Adipocyte (in vitro differentiated cells): ENCODE measurements at regions not wholly inside any gene's neighbourhood (a gene's known extent, or its start where the extent isn't known, plus 50 kb on each side); places are given as distances from the start of the nearest gene placed in this dataset.

ENCODE experiments used
- DNase-seq: peaks from one replicate; pipeline ENCODE4 v3.0.0-alpha.2; 2015; ENCODE audit warnings: low read depth
- H3K27me3 ChIP-seq: replicated peaks from 2 replicates; pipeline ENCODE4 v1.7.0; 2013; ENCODE audit warnings: mild to moderate bottlenecking, low read length, moderate library complexity; ENCODE audit not compliant: control insufficient read depth, insufficient read depth
- H3K36me3 ChIP-seq: 2 replicates; pipeline ENCODE4 v1.7.0; 2013; ENCODE audit warnings: low read length, mild to moderate bottlenecking, moderate library complexity; ENCODE audit not compliant: control insufficient read depth, insufficient read depth, severe bottlenecking
- H3K4me1 ChIP-seq: 2 replicates; pipeline ENCODE4 v1.7.0; 2013; ENCODE audit warnings: mild to moderate bottlenecking, low read length, moderate library complexity; ENCODE audit not compliant: control insufficient read depth, insufficient read depth
- H3K4me3 ChIP-seq: 2 replicates; pipeline ENCODE4 v1.7.0; 2013; ENCODE audit warnings: mild to moderate bottlenecking, low read length, moderate library complexity
- H3K9ac ChIP-seq: 2 replicates; pipeline ENCODE4 v1.7.0; 2013; ENCODE audit warnings: mild to moderate bottlenecking, low read length, moderate library complexity
- H3K9me3 ChIP-seq: 2 replicates; pipeline ENCODE4 v1.7.0; 2013; ENCODE audit warnings: mild to moderate bottlenecking, low read length, moderate library complexity; ENCODE audit not compliant: control insufficient read depth

GRCh38 chr20:57102566-57102965, 163.9 kb downstream of the BMP7 start:
- peaks cover 40% of the 10 kb centered on the region for H3K27me3 ChIP-seq
- no peak for DNase-seq

DNA sequence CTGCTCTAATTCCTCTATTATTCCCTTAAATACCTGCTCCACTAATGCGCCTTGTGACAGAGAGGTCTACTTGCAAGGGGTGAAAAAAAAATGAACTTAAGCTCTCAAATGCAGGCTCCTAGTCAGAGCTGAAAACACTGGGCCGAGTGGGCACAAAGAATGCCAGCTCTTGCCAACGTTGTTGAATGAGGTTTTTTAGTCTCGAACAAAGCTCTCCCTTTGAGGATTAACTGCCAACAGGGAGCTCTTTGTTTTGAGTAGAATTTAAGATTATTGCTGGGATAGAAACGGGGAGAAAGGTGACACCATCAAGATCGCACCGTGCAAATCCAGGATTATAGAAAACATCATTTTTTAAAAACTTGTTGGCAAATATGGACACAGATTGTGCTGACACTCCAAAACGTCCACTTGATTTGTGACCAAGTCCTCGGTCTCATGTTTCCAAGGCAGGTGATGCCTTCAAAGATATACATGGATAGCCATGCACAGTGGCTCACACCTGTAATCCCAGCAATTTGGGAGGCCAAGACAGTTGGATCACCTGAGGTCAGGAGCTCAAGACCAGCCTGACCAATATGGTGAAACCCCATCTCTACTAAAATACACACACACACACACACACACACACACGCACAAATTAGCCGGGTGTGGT, 163.2 kb downstream of the BMP7 start:
- DNase-seq: no peak

More at GRCh38 chr20:57102566-57102965, 163.9 kb downstream of the BMP7 start:
- no peaks in the 10 kb centered on the region for H3K36me3 ChIP-seq
- H3K4me3 ChIP-seq: no peak overlapping the region
- H3K4me1 ChIP-seq: no peaks in the 10 kb centered on the region
- no peak overlapping the region for H3K9ac ChIP-seq
- peaks cover 12% of the 10 kb centered on the region for H3K9me3 ChIP-seq

GRCh38 chr20:57104113-57104512, 162.3 kb downstream of the BMP7 start:
- Histone ChIP-seq H3K27me3 (peaks cover 50% of the 10 kb centered on the region), H3K36me3 (no peaks in the 10 kb centered on the region), H3K9me3 (peaks cover 12% of the 10 kb centered on the region), H3K4me3 (no peak overlapping the region), H3K4me1 (peaks cover 4% of the 10 kb centered on the region), H3K9ac (no peak overlapping the region)
- DNase-seq: no peak

More for the DNA sequence above, 163.2 kb downstream of the BMP7 start:
- Histone ChIP-seq H3K4me1 (no peaks in the 10 kb centered on the region), H3K9me3 (peaks cover 12% of the 10 kb centered on the region), H3K9ac (no peak overlapping the region), H3K36me3 (no peaks in the 10 kb centered on the region), H3K4me3 (no peak overlapping the region), H3K27me3 (peaks cover 47% of the 10 kb centered on the region)

DNA sequence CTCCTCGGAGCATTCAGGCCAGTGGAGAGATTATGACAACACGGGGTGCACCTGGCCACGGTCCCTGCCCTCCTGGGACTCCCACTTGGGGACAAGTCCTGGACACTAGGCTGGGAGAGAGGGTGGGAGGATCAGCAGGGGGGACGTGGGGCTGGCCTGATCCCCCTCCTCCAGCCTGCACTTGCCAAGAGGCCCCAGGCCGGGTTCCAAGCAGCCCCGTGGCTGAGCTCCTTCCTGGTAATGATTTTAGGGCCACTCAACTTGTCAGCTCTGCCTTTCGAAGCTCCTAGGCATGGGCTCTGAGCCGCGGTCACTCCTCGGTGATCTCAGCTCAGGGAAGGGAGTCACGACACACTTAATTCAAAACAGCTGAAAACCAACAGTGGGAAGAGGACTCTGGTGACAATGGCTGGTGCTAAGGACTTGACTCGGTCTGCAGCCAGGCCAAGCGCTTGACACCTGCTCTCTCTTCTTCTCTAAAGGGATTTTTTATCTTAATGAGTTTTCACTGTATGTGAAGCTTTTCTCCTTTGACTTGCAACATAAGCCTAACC, 161.7 kb downstream of the BMP7 start:
- DNase-seq: no peak
- Histone ChIP-seq H3K9me3 (peaks cover 12% of the 10 kb centered on the region), H3K4me1 (peaks cover 5% of the 10 kb centered on the region), H3K4me3 (no peak overlapping the region), H3K9ac (no peak overlapping the region), H3K27me3 (peaks cover 55% of the 10 kb centered on the region), H3K36me3 (no peaks in the 10 kb centered on the region)

DNA sequence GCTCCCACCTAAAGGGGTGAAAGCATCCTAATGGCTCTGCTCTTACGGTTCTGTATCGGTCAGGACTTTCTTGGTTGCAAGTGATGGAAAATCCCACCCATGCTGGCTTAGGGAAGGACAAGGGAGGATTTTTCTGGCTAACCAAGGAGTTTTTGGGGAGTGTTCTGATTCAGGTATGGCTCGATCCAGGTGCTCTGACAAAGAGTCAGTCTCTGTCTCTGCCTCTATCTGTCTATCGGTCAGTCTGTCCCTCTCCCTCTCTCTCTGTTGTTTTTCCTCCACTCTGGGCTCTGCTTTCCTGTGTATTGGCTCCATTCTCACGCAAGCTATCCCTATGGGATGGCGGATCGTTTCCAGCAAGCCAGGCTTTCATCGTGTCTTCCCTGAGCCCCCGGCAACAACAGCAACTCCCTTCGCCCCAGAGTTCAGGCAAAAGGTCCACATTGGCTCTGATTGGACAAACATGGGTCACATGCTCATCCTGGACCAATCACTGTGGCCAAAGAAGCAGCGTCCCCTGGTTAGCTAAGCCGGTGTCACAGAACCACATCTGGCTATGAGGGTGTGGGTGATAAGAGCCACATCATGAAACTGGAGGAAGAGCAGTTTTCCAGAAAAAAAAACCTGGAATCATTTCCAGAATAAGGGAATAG, 160.3 kb downstream of the BMP7 start:
- Histone ChIP-seq H3K4me3 (no peak overlapping the region), H3K36me3 (no peaks in the 10 kb centered on the region), H3K9ac (no peak overlapping the region), H3K4me1 (peaks cover 5% of the 10 kb centered on the region), H3K27me3 (peaks cover 56% of the 10 kb centered on the region), H3K9me3 (peaks cover 11% of the 10 kb centered on the region)
- DNase-seq: no peak

DNA sequence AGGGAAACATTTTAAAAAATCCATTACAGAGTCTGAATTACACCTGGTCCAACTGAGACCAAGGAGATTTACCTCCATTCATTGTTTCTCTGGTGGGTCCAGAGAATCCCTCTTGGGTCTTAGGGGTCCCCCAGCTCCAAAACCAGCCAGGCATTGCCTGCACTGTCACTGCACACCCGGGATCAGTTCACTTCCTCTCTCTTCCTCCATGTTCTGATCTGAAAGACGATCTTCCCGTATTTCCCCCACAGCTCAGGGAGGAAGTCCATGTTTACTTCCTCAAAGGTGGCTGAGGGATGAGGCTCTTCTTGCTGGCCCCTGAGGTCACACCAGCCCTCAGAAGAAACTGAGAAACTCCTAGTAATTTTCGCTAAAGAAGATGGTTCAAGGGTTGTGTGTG, 159.7 kb downstream of the BMP7 start:
- no peaks in the 10 kb centered on the region for H3K36me3 ChIP-seq
- DNase-seq: no peak
- H3K4me3 ChIP-seq: no peak overlapping the region
- no peak overlapping the region for H3K9ac ChIP-seq
- H3K9me3 ChIP-seq: peaks cover 11% of the 10 kb centered on the region
- peaks cover 59% of the 10 kb centered on the region for H3K27me3 ChIP-seq
- peaks cover 5% of the 10 kb centered on the region for H3K4me1 ChIP-seq

DNA sequence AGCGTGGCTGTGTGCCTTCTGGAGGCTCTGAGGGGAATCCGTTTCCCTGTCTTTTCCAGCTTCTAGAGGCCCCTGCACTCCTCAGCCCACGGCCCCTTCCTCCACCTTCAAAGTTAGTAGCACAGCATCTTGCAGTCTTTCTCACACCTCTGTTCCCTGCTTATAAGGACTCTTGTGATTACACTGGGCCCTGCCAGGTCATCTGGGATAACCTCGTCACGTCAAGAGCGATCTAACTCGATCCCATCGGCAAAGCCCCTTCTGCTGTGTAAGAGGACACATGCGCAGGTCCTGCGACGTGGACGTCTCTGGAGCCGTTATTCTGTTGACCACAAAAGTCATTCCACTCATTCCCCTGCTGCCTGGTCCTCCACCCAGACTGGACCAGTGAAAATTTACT, 159.2 kb downstream of the BMP7 start:
- Histone ChIP-seq H3K4me1 (peaks cover 5% of the 10 kb centered on the region), H3K9ac (no peak overlapping the region), H3K4me3 (no peak overlapping the region)

DNA sequence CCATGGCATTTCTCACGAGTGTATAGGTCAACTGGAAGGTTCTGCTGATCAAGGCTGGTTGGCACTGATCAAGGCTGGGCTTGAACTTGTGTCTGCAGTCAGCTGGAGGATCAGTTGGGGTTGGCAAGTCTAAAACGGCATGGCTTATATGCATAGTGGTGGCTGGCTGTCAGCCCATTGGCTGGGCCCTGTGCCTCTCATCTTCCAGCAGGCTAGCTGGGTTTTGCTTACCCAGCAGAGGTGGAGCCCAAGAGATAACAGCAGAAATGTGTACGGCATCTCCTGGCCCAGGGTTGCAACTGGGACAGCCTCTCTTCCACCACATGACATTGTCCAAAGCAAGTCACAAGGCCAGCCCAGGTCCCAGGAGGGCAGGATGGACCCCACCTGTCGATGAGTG, 158.2 kb downstream of the BMP7 start:
- H3K9me3 ChIP-seq: peaks cover 14% of the 10 kb centered on the region
- H3K27me3 ChIP-seq: peaks cover 51% of the 10 kb centered on the region
- H3K4me1 ChIP-seq: peaks cover 5% of the 10 kb centered on the region
- no peak overlapping the region for H3K9ac ChIP-seq
- H3K36me3 ChIP-seq: no peaks in the 10 kb centered on the region
- no peak for DNase-seq
- H3K4me3 ChIP-seq: no peak overlapping the region

More for the DNA sequence above, 159.2 kb downstream of the BMP7 start:
- DNase-seq: no peak
- Histone ChIP-seq H3K27me3 (peaks cover 55% of the 10 kb centered on the region), H3K9me3 (peaks cover 11% of the 10 kb centered on the region), H3K36me3 (no peaks in the 10 kb centered on the region)

DNA sequence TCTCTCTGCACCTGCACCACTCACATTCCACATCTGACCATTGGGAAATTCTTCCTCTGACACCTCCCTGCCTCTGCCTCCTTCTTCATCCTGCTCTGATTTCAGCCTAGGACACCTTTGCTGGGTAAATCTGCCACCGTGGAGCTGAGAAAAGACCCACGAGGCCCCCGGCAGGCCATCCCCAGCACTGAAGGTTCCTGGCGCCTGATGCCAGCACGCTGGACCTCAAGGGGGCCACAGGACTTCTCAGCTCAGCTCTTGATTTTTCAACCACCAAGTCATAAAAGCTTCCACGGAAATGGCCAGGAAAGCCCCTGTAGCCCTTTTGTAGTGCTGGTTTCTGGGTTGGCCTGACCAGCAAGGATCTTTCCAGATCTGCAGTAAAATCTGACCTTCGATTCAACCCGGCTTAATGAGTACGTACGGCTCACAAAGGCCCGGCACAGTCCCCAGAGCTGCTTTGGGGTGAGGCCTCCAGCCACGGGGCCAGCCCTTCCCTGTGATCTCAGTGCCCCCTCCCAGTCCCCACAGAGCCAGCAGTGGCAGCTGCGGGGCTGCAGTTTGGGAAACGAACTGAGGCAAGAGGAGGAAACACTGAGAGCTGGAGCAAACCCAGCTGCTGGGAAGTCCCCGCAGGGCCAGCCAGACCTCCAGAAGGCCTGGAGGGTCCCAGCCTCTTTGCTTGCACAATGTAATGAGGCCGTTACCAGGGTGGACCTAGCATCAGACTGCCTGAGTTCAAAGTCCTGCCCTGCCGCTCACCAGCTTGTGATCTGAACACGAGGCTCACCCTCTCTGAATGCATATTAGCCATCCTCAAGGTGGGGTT, 157.5 kb downstream of the BMP7 start:
- Histone ChIP-seq H3K4me1 (peaks cover 5% of the 10 kb centered on the region), H3K9me3 (peaks cover 21% of the 10 kb centered on the region), H3K27me3 (peaks cover 56% of the 10 kb centered on the region), H3K4me3 (no peak overlapping the region), H3K36me3 (no peaks in the 10 kb centered on the region), H3K9ac (no peak overlapping the region)
- no peak for DNase-seq

DNA sequence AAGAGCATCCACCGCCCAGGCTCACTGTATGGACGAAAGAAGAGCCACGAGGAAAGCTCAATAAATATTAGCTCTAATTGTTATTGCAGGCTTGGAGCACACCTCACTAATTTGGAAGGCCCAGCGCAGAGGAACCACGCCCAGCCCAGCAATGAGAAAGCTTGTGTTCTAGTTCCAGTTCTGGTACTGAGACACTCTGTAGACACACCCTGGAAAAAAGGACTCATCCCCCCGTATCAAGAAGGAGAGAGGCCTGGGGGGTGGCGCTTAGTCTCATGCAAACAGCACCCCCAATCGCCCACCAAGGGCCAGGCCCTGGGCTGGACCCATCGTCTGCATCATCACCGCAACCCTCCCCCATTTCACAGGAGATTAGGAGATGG, 156.9 kb downstream of the BMP7 start:
- Histone ChIP-seq H3K9ac (no peak overlapping the region), H3K4me1 (peaks cover 5% of the 10 kb centered on the region), H3K4me3 (no peak overlapping the region), H3K27me3 (peaks cover 50% of the 10 kb centered on the region), H3K9me3 (peaks cover 27% of the 10 kb centered on the region), H3K36me3 (no peaks in the 10 kb centered on the region)
- no peak for DNase-seq
